ENCODE measurements at regions not wholly inside any gene's neighbourhood (a gene's known extent, or its start where the extent isn't known, plus 50 kb on each side); places are given as distances from the start of the nearest gene placed in this dataset.

DNA sequence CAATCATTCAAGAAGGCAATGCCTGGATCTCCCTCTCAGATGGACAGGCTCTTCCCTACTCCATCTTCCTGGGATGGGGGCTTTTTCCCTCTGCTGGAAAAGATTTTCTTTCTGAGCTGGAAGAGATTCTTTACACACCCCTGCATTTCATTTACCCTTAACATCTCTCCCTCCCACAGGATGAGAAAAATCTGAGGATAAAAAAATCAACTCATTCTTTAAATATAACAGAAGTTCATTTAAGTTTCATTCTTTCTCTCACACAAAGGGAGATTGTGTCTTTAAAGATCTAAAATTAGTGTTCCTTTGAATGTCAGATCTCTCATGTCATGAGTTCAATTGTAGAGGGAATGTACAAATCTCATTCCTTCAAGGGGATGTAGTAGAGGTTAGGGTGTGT, 109.0 kb downstream of the ZNF518B start:
- H3K4me3 ChIP-seq (ENCODE audit: low read length): no peak overlapping the region
- DNase-seq (ENCODE audit: low read depth): no peak
- TF ChIP-seq, protein P1, sequence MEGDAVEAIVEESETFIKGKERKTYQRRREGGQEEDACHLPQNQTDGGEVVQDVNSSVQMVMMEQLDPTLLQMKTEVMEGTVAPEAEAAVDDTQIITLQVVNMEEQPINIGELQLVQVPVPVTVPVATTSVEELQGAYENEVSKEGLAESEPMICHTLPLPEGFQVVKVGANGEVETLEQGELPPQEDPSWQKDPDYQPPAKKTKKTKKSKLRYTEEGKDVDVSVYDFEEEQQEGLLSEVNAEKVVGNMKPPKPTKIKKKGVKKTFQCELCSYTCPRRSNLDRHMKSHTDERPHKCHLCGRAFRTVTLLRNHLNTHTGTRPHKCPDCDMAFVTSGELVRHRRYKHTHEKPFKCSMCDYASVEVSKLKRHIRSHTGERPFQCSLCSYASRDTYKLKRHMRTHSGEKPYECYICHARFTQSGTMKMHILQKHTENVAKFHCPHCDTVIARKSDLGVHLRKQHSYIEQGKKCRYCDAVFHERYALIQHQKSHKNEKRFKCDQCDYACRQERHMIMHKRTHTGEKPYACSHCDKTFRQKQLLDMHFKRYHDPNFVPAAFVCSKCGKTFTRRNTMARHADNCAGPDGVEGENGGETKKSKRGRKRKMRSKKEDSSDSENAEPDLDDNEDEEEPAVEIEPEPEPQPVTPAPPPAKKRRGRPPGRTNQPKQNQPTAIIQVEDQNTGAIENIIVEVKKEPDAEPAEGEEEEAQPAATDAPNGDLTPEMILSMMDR (conservative IDR thresholded peaks at IDR 0.05; ENCODE audit: low read depth, low read length): no peak

DNA sequence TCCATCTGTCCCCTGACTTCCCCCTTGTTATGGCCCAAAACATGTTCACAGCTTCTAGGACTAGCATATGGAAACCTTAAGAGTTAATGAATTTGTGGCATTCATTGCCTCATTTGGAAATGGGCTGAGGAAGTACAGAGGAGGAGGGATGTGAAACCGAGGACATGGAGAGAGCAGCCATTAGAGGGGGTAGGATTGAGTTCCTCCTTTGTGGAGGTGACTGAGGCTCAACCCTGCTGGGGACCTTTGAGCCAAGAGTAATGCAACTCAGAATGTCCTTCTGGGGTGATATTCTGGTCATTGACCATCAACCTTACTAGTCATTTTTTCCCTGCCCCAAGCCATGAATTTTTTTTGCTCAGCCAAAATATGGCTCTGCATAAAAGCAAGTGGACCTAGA, 109.4 kb downstream of the ZNF518B start:
- TF ChIP-seq, protein P1 (conservative IDR thresholded peaks at IDR 0.05; ENCODE audit: low read depth, low read length): no peak
- DNase-seq (ENCODE audit: low read depth): no peak

DNA sequence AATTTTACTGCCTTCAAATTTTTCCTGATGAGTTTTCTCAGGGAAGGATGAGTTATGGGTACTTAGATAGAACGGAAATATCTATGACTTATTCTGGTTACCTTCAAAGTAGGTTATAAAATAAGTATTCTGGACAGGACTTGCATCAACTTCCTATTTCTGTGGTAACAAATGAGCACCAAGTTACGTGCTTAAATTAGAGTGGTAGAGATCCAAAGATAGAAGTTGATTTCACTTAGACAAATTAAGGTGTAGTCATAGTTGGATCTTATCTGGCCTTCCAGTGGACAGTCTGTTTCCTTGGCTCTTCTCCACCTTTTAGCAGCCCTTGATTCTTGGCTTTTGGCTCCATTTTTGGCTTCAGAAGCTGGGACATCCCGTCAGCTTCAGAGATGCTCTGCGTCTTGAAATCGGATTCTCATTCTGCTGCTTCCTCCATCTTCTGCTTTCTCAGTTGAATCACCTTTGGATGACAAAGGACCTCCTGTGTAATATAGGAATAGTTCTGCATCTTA, 109.9 kb downstream of the ZNF518B start:
- no peak for DNase-seq (ENCODE audit: low read depth)
- no peak overlapping the region for H3K4me3 ChIP-seq (ENCODE audit: low read length)
- TF ChIP-seq, protein P1 (conservative IDR thresholded peaks at IDR 0.05; ENCODE audit: low read depth, low read length): no peak

More for the DNA sequence above, 109.4 kb downstream of the ZNF518B start:
- no peak overlapping the region for H3K4me3 ChIP-seq (ENCODE audit: low read length)

DNA sequence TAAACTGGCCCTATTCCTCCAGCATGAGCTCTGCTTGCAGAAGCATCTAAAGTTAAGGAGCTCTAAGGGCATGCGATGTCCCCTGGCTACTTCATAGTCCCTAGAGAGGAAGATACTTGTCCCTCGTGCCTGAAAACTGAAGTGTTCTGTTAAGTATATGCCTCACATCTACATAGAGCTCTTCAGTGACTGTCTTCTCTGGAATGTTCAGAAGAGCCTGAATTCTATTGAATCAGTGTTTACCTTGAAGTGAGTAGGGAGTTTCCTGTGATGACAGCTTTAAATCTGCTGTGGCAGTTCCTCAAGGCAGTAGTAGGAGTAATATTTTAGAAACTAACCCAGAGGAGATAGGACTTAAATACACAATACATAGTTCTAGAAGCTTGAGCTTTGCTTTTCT, 111.2 kb downstream of the ZNF518B start:
- DNase-seq (ENCODE audit: low read depth): no peak
- TF ChIP-seq, protein P1 (conservative IDR thresholded peaks at IDR 0.05; ENCODE audit: low read depth, low read length): no peak
- H3K4me3 ChIP-seq (ENCODE audit: low read length): no peak overlapping the region

DNA sequence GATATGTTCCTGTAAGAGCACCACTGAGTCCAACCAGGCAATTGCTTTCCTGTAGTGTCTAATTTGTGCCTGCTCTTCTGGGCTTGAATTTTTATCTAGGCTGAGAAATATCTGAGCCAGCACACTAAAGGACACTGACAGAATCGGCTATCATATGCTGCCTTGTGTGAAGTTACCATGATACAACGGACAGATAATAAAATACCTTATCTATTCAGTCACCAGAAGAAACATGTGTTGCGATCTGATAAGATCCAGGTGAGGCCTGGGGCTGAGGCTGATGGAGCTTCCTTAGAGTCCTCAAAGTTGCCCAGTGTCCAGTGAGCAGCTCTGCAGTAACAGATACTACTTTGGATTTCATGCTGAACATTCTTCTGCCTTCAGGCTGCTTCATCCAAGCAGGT, 111.8 kb downstream of the ZNF518B start:
- no peak overlapping the region for H3K4me3 ChIP-seq (ENCODE audit: low read length)
- DNase-seq (ENCODE audit: low read depth): no peak
- TF ChIP-seq, protein P1 (conservative IDR thresholded peaks at IDR 0.05; ENCODE audit: low read depth, low read length): no peak

DNA sequence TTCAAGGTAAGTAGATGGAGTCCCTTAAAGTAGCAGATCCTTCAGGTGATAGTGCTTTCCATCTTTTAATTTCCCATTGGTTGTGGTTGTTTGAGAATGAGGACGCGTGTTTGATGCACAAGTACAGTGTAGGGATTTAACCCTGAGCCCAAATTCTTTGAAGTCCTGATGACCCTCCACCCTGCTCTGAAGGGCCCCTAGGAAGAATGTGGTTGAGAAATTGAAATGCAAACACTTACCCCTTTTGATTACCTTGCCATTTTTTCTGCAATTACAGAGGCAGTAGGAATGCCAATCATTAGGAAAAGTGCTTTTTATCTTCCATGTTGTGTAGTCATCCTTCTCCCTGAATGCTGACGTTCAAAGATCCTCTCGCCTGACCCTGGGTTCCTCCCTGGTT, 112.4 kb downstream of the ZNF518B start:
- TF ChIP-seq, protein P1 (conservative IDR thresholded peaks at IDR 0.05; ENCODE audit: low read depth, low read length): no peak
- DNase-seq (ENCODE audit: low read depth): no peak
- no peak overlapping the region for H3K4me3 ChIP-seq (ENCODE audit: low read length)

DNA sequence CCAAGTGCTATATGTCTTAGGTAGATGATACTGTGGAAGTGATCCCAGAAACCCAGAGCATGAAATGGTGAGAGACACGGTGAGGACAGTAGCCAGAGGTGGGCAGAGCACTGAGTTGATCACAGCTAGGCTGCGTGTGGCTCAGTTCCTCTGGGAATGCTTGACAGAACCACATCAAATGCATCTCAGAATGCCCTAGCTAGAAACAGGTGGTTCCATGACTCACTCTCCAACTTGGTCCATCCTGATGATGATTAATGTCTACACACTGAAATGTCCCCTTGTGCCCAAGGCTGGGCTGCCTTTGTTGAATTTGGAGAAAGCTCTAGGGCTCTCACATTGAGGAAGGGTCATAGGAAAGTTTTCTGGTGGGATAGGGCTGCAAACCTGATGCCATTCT, 113.6 kb downstream of the ZNF518B start:
- TF ChIP-seq, protein P1 (conservative IDR thresholded peaks at IDR 0.05; ENCODE audit: low read depth, low read length): no peak
- no peak for DNase-seq (ENCODE audit: low read depth)
- no peak overlapping the region for H3K4me3 ChIP-seq (ENCODE audit: low read length)
